ENCODE measurements at regions not wholly inside any gene's neighbourhood (a gene's known extent, or its start where the extent isn't known, plus 50 kb on each side); places are given as distances from the start of the nearest gene placed in this dataset.

- Histone ChIP-seq H3K27ac (ENCODE audit: control insufficient read depth, insufficient read depth) (no peak overlapping the region), H3K36me3 (ENCODE audit: control insufficient read depth in 2 of 2, insufficient read depth in 2 of 2, low read length in 1 of 2) (no peaks in the 10 kb centered on the region), H4K20me1 (ENCODE audit: control insufficient read depth, insufficient read depth) (no peaks in the 10 kb centered on the region), H3K79me2 (ENCODE audit: control insufficient read depth, insufficient read depth, low read length) (no peaks in the 10 kb centered on the region), H3K4me3 (no peak overlapping the region), H3K4me2 (ENCODE audit: control insufficient read depth, insufficient read depth) (no peak overlapping the region), H2AFZ (ENCODE audit: control insufficient read depth, low read depth, low read length) (no peak overlapping the region), H3K9me3 (replicated peaks; ENCODE audit: control insufficient read depth, insufficient read depth, low read length) (no peaks in the 10 kb centered on the region), H3K4me1 (ENCODE audit: control insufficient read depth, insufficient read depth, low read length) (no peaks in the 10 kb centered on the region), H3K9ac (ENCODE audit: control insufficient read depth, insufficient read depth, low read length) (no peak overlapping the region), H3K27me3 (replicated peaks in 1 of 2; ENCODE audit: control insufficient read depth in 2 of 2, insufficient read depth in 2 of 2, low read length in 1 of 2) (peaks cover 0 to 3% of the 10 kb centered on the region in 2 experiments; a peak in 2 of 4 replicates)
- ChIA-PET CTCF (no interaction called here), POLR2A (no interaction called here), SMC1A (ENCODE audit: uncharacterized antibody, unreplicated experiment) (no interaction called here), RAD21 (ENCODE audit: unreplicated experiment) (no interaction called here)
- FAIRE-seq = no peak
- no TSS peak for BruUV-seq (replicated peaks)
- WGBS (ENCODE audit: insufficient coverage, insufficient replicate concordance, low lambda C conversion rate, missing lambda C conversion rate) = 0% methylated on average over 1 of the region's 1 CpG
- TF ChIP-seq E4F1 (IDR thresholded peaks at IDR 0.05; ENCODE audit: borderline replicate concordance, partially characterized antibody) (no peak), TCF3 (IDR thresholded peaks at IDR 0.05; ENCODE audit: borderline replicate concordance, insufficient read depth, low read depth, low read length) (no peak), CHD1 (IDR thresholded peaks at IDR 0.05; ENCODE audit: low read depth, low read length) (no peak), SKIL (IDR thresholded peaks at IDR 0.05; ENCODE audit: low read depth, poor library complexity, severe bottlenecking) (no peak), SUZ12 (IDR thresholded peaks at IDR 0.05; ENCODE audit: unreplicated experiment) (no peak), BACH1 (IDR thresholded peaks at IDR 0.05; ENCODE audit: borderline replicate concordance) (no peak), ATF3 (IDR thresholded peaks at IDR 0.05; ENCODE audit: borderline replicate concordance, extremely low read depth, low read depth, low read length) (no peak), SIN3A (IDR thresholded peaks at IDR 0.05; ENCODE audit: low read depth, low read length) (no peak), WRNIP1 (IDR thresholded peaks at IDR 0.05; ENCODE audit: borderline replicate concordance, low read depth, low read length) (no peak), IRF3 (IDR thresholded peaks at IDR 0.05) (no peak), CEBPB (IDR thresholded peaks at IDR 0.05; ENCODE audit: borderline replicate concordance in 1 of 2, low read depth in 2 of 2, low read length in 2 of 2) (no peak), NBN (IDR thresholded peaks at IDR 0.05) (no peak), PML (IDR thresholded peaks at IDR 0.05; ENCODE audit: low read length) (no peak), USF1 (IDR thresholded peaks at IDR 0.05; ENCODE audit: borderline replicate concordance, extremely low read length, insufficient read depth, low read depth, low read length) (no peak), ELK1 (IDR thresholded peaks at IDR 0.05; ENCODE audit: low read depth, low read length) (no peak), MYB (IDR thresholded peaks at IDR 0.05; ENCODE audit: borderline replicate concordance, low read depth, low read length) (no peak), NR2C1 (IDR thresholded peaks at IDR 0.05) (no peak)
- in situ Hi-C loops (cut with MboI) (no loop called here), intact Hi-C loops (cut with micrococcal nuclease; ENCODE audit: unreplicated experiment) (no loop called here)
- DNase-seq (ENCODE audit: low read depth, low spot score) = no peak
- no peak for ATAC-seq
Observed at GRCh38 chr7:45359250-45359649, 201.7 kb downstream of the RAMP3 start.

Data from GM12878 (cell line).